DND-41 (cell line): ENCODE measurements at regions not wholly inside any gene's neighbourhood (a gene's known extent, or its start where the extent isn't known, plus 50 kb on each side); places are given as distances from the start of the nearest gene placed in this dataset.

ENCODE experiments used
- EZH2 ChIP-seq: IDR thresholded peaks from 3 replicates; pipeline ENCODE4 v1.6.1; 2012; ENCODE audit warnings: borderline replicate concordance, low read depth, mild to moderate bottlenecking, moderate library complexity, low read length, inconsistent platforms; ENCODE audit not compliant: severe bottlenecking
- TF ChIP-seq, protein P1 (sequence below): IDR thresholded peaks from 2 replicates; pipeline ENCODE4 v1.5.1; 2012; ENCODE audit warnings: borderline replicate concordance, low read length, moderate library complexity, mild to moderate bottlenecking; ENCODE audit not compliant: poor library complexity, severe bottlenecking; ENCODE audit errors: extremely low read depth

DNA sequence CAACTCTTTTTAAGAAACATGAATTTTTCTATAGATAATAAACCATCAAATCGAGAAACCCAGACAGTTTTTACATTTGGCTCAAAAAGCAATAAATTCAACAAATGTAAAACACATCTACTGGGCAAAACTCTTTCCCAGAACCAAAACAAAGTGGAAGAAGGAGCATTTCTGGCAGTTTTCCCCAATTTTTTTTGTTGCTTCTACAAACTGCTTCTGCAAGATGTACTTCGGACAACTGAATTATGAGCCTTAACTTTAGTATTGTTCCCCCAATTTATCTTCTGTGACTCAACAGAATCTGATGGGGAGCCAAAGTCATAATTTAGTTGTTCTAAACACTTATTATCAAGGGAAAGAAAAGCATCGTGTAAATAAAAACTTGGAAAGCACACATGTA, 1047.2 kb downstream of the CDH11 start:
- TF ChIP-seq, protein P1, sequence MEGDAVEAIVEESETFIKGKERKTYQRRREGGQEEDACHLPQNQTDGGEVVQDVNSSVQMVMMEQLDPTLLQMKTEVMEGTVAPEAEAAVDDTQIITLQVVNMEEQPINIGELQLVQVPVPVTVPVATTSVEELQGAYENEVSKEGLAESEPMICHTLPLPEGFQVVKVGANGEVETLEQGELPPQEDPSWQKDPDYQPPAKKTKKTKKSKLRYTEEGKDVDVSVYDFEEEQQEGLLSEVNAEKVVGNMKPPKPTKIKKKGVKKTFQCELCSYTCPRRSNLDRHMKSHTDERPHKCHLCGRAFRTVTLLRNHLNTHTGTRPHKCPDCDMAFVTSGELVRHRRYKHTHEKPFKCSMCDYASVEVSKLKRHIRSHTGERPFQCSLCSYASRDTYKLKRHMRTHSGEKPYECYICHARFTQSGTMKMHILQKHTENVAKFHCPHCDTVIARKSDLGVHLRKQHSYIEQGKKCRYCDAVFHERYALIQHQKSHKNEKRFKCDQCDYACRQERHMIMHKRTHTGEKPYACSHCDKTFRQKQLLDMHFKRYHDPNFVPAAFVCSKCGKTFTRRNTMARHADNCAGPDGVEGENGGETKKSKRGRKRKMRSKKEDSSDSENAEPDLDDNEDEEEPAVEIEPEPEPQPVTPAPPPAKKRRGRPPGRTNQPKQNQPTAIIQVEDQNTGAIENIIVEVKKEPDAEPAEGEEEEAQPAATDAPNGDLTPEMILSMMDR = no peak
- TF ChIP-seq EZH2 = no peak
